ENCODE measurements at regions not wholly inside any gene's neighbourhood (a gene's known extent, or its start where the extent isn't known, plus 50 kb on each side); places are given as distances from the start of the nearest gene placed in this dataset.

DNA sequence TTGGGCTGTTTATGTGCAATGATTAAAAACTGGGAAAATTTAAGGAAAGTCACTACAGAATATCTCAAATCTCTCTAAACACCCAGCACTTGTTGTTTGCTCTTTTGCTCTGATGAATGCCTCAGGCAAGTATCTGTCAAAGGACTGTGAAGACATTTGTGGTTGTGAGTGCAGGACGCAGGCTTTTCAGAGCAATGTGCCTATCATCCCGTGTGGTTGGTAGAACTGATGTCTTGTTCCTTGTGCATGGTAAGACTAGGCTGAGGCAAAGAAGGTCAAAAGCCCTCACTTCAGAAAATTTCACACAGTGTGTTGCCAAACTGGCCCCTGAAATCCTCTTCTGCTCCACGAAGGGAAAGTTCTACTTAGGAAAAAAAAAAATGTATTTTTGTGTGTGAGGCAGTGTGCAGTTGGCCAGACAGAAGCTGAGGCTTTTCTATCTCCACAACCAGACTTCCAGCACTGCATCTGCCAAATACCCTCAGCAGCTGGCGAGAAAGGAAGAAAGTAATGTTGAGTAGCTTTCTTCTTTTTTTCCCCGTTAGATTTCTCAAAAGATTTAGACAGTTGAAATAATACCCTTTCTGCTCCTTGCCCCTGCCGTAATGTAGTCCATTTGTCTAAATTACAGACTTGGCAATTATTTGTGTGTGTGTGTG, 1103.1 kb downstream of the VRK1 start:
- no peak for TF ChIP-seq CTCF (conservative IDR thresholded peaks at IDR 0.05; ENCODE audit: low read depth, low read length)
- DNase-seq (ENCODE audit: low read depth): no peak
- no peak overlapping the region for H3K4me3 ChIP-seq (ENCODE audit: low read length)

DNA sequence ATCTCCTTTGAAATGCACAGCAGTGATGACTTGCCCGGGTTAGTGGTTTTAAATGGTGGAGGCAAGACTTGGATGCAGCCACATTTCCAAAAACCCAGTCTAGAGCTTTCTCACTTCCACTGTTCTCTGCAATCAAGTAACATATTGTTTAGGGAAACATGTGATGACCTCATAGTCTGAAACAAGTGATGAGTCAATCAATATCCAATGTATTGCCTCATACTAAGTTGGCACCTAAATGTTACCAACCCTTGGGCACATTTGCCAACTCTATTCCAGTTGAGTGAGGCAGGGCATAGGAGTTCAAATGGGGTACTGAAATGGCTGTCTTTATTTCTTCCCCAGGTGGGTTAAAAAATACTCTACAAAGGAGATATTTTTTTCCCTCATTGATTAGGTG, 1105.4 kb downstream of the VRK1 start:
- TF ChIP-seq CTCF (conservative IDR thresholded peaks at IDR 0.05; ENCODE audit: low read depth, low read length): no peak
- DNase-seq (ENCODE audit: low read depth): no peak

DNA sequence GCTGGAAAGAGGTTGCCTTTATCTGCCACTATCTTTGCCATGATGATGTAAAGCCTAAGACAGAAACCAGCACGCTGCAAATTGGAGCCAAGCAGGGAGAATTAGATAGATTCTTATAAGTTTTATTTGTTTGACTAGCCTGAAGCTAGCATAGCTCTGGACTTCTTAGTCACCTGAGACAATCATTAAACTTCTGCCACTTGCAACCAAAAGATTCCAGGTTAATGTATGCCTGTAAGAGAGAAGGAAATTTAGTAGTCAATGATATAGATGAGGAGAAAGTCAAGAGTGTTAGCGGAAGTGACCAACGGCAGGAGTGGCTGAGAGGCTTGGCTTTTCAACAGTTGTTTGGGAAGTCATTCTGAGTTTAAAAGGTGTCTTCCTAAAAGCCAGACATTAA, 1106.6 kb downstream of the VRK1 start:
- no peak for DNase-seq (ENCODE audit: low read depth)
- no peak for TF ChIP-seq CTCF (conservative IDR thresholded peaks at IDR 0.05; ENCODE audit: low read depth, low read length)
- no peak overlapping the region for H3K4me3 ChIP-seq (ENCODE audit: low read length)

More for the DNA sequence above, 1105.4 kb downstream of the VRK1 start:
- no peak overlapping the region for H3K4me3 ChIP-seq (ENCODE audit: low read length)

DNA sequence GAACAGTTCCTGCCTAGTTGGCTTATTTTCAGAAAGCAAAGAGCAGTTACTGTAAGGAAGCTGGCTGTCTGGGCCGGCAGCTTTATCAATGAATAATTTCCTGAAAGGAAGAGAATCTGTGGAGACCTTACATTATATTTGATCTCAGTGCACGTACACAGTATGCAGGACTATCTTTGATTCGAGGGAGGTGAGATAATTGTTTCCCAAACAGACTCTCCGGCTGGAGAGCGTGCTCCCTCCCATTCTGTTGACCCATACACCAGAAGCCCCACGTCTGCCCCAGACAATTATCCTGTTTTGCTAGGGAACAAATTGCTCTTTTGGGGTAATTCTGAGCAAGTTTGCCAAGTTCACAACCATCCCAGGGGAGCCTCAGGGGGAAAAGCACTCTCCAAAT, 1115.0 kb downstream of the VRK1 start:
- DNase-seq (ENCODE audit: low read depth): no peak
- H3K4me3 ChIP-seq (ENCODE audit: low read length): no peak overlapping the region
- TF ChIP-seq CTCF (conservative IDR thresholded peaks at IDR 0.05; ENCODE audit: low read depth, low read length): no peak

GRCh38 chr14:97916100-97916499, 1118.9 kb downstream of the VRK1 start:
- TF ChIP-seq CTCF (conservative IDR thresholded peaks at IDR 0.05; ENCODE audit: low read depth, low read length): no peak
- DNase-seq (ENCODE audit: low read depth): no peak
- H3K4me3 ChIP-seq (ENCODE audit: low read length): no peak overlapping the region

- no peak for TF ChIP-seq CTCF (conservative IDR thresholded peaks at IDR 0.05; ENCODE audit: low read depth, low read length)
- DNase-seq (ENCODE audit: low read depth): no peak
These were observed 1119.7 kb downstream of the VRK1 start for GRCh38 chr14:97916669-97917568.

More at GRCh38 chr14:97916669-97917568, 1119.7 kb downstream of the VRK1 start:
- H3K4me3 ChIP-seq (ENCODE audit: low read length): no peak overlapping the region

Measured in retinal pigment epithelial cell (primary cell).